ENCODE measurements at regions not wholly inside any gene's neighbourhood (a gene's known extent, or its start where the extent isn't known, plus 50 kb on each side); places are given as distances from the start of the nearest gene placed in this dataset.
"Not testable (repeated sequence)": the region's sequence is repeated elsewhere in the genome, so short reads cannot be mapped to it uniquely, and the experiment has no call there.

- DNase-seq (ENCODE audit: low spot score); intact Hi-C loops (cut with DNase I): not testable (repeated sequence)
These were observed 51.7 kb upstream of the LPCAT1 start for GRCh38 chr5:1575491-1575890.

DNA sequence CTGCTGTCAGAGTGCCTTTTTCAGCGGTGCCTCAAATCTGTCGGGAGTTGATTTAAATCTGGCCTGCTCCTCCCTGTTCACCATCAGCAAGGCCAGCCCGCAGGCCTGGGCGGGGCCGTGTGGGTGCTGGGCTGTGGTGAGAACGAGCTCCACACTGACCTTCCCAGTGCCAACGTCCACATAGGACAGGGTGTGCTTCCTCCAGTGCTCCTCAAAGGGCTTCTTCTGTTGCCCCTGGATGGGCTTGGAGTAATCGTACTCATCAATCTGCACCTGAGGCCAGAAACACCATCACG is 50.2 kb upstream of the LPCAT1 start:
- DNase-seq (ENCODE audit: low spot score); intact Hi-C loops (cut with DNase I): not testable (repeated sequence)

DNA sequence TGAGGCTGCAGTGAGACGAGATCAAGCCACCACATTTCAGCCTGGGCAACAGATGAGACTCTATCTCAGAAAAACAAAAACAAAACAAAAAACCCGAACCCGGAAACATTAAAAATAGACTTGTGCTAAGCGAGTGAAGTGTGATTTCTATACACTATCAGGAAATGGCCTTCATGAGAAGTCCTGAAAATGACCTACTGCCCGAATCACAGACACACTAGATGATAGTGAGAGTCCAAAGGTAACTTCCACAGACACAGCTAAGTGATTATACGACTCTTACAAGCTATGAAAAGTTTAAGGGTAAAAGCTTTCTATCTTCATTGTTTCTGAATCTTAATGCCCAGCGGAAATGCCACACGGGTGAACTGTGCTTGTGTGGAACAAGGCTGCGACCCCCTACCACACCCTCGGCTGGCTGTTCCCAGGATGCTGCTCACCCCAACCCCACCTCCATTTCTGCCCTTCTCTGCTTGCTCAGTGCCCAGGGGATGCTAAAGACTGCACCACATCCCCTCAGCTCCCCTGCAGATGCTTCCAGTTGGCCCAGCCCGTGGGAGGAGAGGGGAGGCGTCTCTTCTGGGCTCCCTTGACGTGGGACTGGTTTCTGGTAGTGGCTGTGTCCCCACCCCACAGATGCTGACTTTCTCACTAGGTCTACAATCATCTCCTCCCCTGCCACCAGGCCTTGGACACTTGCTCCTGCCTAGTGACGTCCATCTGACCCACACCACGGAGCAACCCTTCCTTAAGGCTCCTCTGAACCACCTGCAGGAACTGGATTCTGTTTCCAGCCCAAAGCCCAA is 49.7 kb upstream of the LPCAT1 start:
- intact Hi-C loops (cut with DNase I); DNase-seq (ENCODE audit: low spot score): not testable (repeated sequence)

Small RNA genes in the stretch of these regions (microRNA-seq; reads per million reads assigned to microRNA genes)
- gene MIR4277 (ENCODE audit: borderline microRNAs expressed in 2 of 2): 0 reads per million in 2 donors
